HG02884 (cell line): ENCODE measurements at regions not wholly inside any gene's neighbourhood (a gene's known extent, or its start where the extent isn't known, plus 50 kb on each side); places are given as distances from the start of the nearest gene placed in this dataset.
"Not testable (repeated sequence)": the region's sequence is repeated elsewhere in the genome, so short reads cannot be mapped to it uniquely, and the experiment has no call there.

ENCODE experiments used
- ATAC-seq: cut with Tn5 transposase; IDR thresholded peaks from one replicate; pipeline ENCODE4 v1.9.1; 2021; ENCODE audit warnings: mild to moderate bottlenecking, moderate library complexity; ENCODE audit not compliant: unreplicated experiment

GRCh38 chr12:82300611-82301010 lies 57.6 kb downstream of the CCDC59 start:
- ATAC-seq = no peak

- ATAC-seq = no peak
Measured at GRCh38 chr12:82299319-82300025, 58.7 kb downstream of the CCDC59 start.

GRCh38 chr12:82290415-82290814 lies 67.8 kb downstream of the CCDC59 start:
- ATAC-seq = no peak

- not testable (repeated sequence) for ATAC-seq
Measured at GRCh38 chr12:82281335-82281734, 76.9 kb downstream of the CCDC59 start.

GRCh38 chr12:82279536-82280058 lies 78.6 kb downstream of the CCDC59 start:
- ATAC-seq = no peak

GRCh38 chr12:82277582-82277981 lies 80.6 kb downstream of the CCDC59 start:
- no peak for ATAC-seq

GRCh38 chr12:82242729-82243128 lies 115.5 kb downstream of the CCDC59 start:
- no peak for ATAC-seq

GRCh38 chr12:82225871-82226270 lies 132.3 kb downstream of the CCDC59 start:
- ATAC-seq = no peak

- no peak for ATAC-seq
Measured at GRCh38 chr12:82223426-82223825, 134.8 kb downstream of the CCDC59 start.

- no peak for ATAC-seq
Measured at GRCh38 chr12:82216475-82216874, 141.7 kb downstream of the CCDC59 start.

GRCh38 chr12:82213761-82214160 lies 144.4 kb downstream of the CCDC59 start:
- ATAC-seq = no peak

- no peak for ATAC-seq
Measured at GRCh38 chr12:82210882-82211281, 147.3 kb downstream of the CCDC59 start.

- no peak for ATAC-seq
Measured at GRCh38 chr12:82209533-82209932, 148.7 kb downstream of the CCDC59 start.

- no peak for ATAC-seq
Measured at GRCh38 chr12:82207556-82207955, 150.6 kb downstream of the CCDC59 start.

GRCh38 chr12:82203086-82203485 lies 155.1 kb downstream of the CCDC59 start:
- no peak for ATAC-seq

- ATAC-seq = no peak
Measured at GRCh38 chr12:82187595-82187994, 170.6 kb downstream of the CCDC59 start.

GRCh38 chr12:82187011-82187410 lies 171.2 kb downstream of the CCDC59 start:
- ATAC-seq = no peak

- no peak for ATAC-seq
Measured at GRCh38 chr12:82186282-82186681, 171.9 kb downstream of the CCDC59 start.

- ATAC-seq = no peak
Measured at GRCh38 chr12:82184844-82185243, 173.3 kb downstream of the CCDC59 start.

- no peak for ATAC-seq
Measured at GRCh38 chr12:82182601-82183190, 175.5 kb downstream of the CCDC59 start.

- no peak for ATAC-seq
Measured at GRCh38 chr12:82176761-82177490, 181.3 kb downstream of the CCDC59 start.

- ATAC-seq = no peak
Measured at GRCh38 chr12:82176026-82176425, 182.2 kb downstream of the CCDC59 start.
